ENCODE measurements at regions not wholly inside any gene's neighbourhood (a gene's known extent, or its start where the extent isn't known, plus 50 kb on each side); places are given as distances from the start of the nearest gene placed in this dataset.

GRCh38 chr3:191889756-191890155 lies 428.8 kb downstream of the PYDC2 start:
- Histone ChIP-seq H3K4ac (ENCODE audit: low read depth in 1 of 2, low read length in 2 of 2) (no peak overlapping the region), H3K4me2 (ENCODE audit: low read length, poor library complexity, severe bottlenecking) (no peak overlapping the region), H3K27ac (ENCODE audit: low read length, poor library complexity, severe bottlenecking) (no peak overlapping the region), H3K27me3 (ENCODE audit: control insufficient read depth in 1 of 2, insufficient read depth in 1 of 2, low read length in 2 of 2) (no peaks in the 10 kb centered on the region), H2AK5ac (ENCODE audit: low read length, severe bottlenecking) (no peak overlapping the region), H3K4me3 (ENCODE audit: insufficient read depth in 1 of 2, low read depth in 1 of 2, low read length in 2 of 2) (no peak overlapping the region), H4K8ac (ENCODE audit: low read length) (no peak overlapping the region), H3K36me3 (ENCODE audit: control insufficient read depth in 1 of 2, insufficient read depth in 2 of 2, low read depth in 1 of 2, low read length in 2 of 2) (no peaks in the 10 kb centered on the region), H4K91ac (ENCODE audit: low read length) (no peak overlapping the region), H2BK5ac (ENCODE audit: low read depth, low read length, poor library complexity, severe bottlenecking) (no peak overlapping the region), H3K4me1 (ENCODE audit: control insufficient read depth, insufficient read depth, low read depth, low read length) (no peaks in the 10 kb centered on the region), H2BK120ac (ENCODE audit: low read depth, low read length) (no peak overlapping the region), H2AFZ (ENCODE audit: low read depth, low read length) (no peak overlapping the region), H2BK15ac (ENCODE audit: low read depth, poor library complexity, severe bottlenecking) (no peak overlapping the region), H3K9me3 (ENCODE audit: control insufficient read depth, low read length) (no peaks in the 10 kb centered on the region), H3K9ac (ENCODE audit: low read length) (no peak overlapping the region), H3K18ac (ENCODE audit: low read depth in 1 of 2, low read length in 2 of 2) (no peak overlapping the region), H3K79me1 (replicated peaks; ENCODE audit: low read length, poor library complexity, severe bottlenecking) (no peaks in the 10 kb centered on the region), H3K23ac (ENCODE audit: low read length in 2 of 2) (no peak overlapping the region), H3K14ac (ENCODE audit: low read length in 2 of 2) (no peak overlapping the region), H2BK12ac (ENCODE audit: low read length in 2 of 2) (no peak overlapping the region)
- peak; percentile 4 for DNase-seq
- 80% methylated on average over 1 of the region's 1 CpG for WGBS

- no peak for DNase-seq
- no peak overlapping the region for H2BK120ac ChIP-seq (ENCODE audit: low read depth, low read length)
- H3K9me3 ChIP-seq (ENCODE audit: control insufficient read depth, low read length): no peaks in the 10 kb centered on the region
- H3K4me2 ChIP-seq (ENCODE audit: low read length, poor library complexity, severe bottlenecking): no peak overlapping the region
- no peak overlapping the region for H3K18ac ChIP-seq (ENCODE audit: low read depth in 1 of 2, low read length in 2 of 2)
- H4K91ac ChIP-seq (ENCODE audit: low read length): no peak overlapping the region
- no peak overlapping the region for H2AFZ ChIP-seq (ENCODE audit: low read depth, low read length)
- H3K4me3 ChIP-seq (ENCODE audit: insufficient read depth in 1 of 2, low read depth in 1 of 2, low read length in 2 of 2): no peak overlapping the region
- H3K23ac ChIP-seq (ENCODE audit: low read length in 2 of 2): no peak overlapping the region
- WGBS: 100% methylated on average over 1 of the region's 1 CpG
- no peak overlapping the region for H2BK12ac ChIP-seq (ENCODE audit: low read length in 2 of 2)
- H3K4ac ChIP-seq (ENCODE audit: low read depth in 1 of 2, low read length in 2 of 2): no peak overlapping the region
- H4K8ac ChIP-seq (ENCODE audit: low read length): no peak overlapping the region
- no peak overlapping the region for H2AK5ac ChIP-seq (ENCODE audit: low read length, severe bottlenecking)
- H2BK5ac ChIP-seq (ENCODE audit: low read depth, low read length, poor library complexity, severe bottlenecking): no peak overlapping the region
- no peak overlapping the region for H3K9ac ChIP-seq (ENCODE audit: low read length)
- H3K36me3 ChIP-seq (ENCODE audit: control insufficient read depth in 1 of 2, insufficient read depth in 2 of 2, low read depth in 1 of 2, low read length in 2 of 2): no peaks in the 10 kb centered on the region
- H3K27me3 ChIP-seq (ENCODE audit: control insufficient read depth in 1 of 2, insufficient read depth in 1 of 2, low read length in 2 of 2): no peaks in the 10 kb centered on the region
- no peak overlapping the region for H3K27ac ChIP-seq (ENCODE audit: low read length, poor library complexity, severe bottlenecking)
- no peaks in the 10 kb centered on the region for H3K79me1 ChIP-seq (replicated peaks; ENCODE audit: low read length, poor library complexity, severe bottlenecking)
- no peak overlapping the region for H2BK15ac ChIP-seq (ENCODE audit: low read depth, poor library complexity, severe bottlenecking)
- no peaks in the 10 kb centered on the region for H3K4me1 ChIP-seq (ENCODE audit: control insufficient read depth, insufficient read depth, low read depth, low read length)
- H3K14ac ChIP-seq (ENCODE audit: low read length in 2 of 2): no peak overlapping the region
Observed at GRCh38 chr3:191894406-191894805, 433.4 kb downstream of the PYDC2 start.

- Histone ChIP-seq H2AK5ac (ENCODE audit: low read length, severe bottlenecking) (no peak overlapping the region), H2BK120ac (ENCODE audit: low read depth, low read length) (no peak overlapping the region), H4K8ac (ENCODE audit: low read length) (no peak overlapping the region)
Observed at GRCh38 chr3:191901741-191902140, 440.8 kb downstream of the PYDC2 start.

GRCh38 chr3:191912616-191913204 lies 451.7 kb downstream of the PYDC2 start:
- Histone ChIP-seq H4K8ac (ENCODE audit: low read length) (no peak overlapping the region), H3K4me3 (ENCODE audit: insufficient read depth in 1 of 2, low read depth in 1 of 2, low read length in 2 of 2) (no peak overlapping the region), H3K36me3 (ENCODE audit: control insufficient read depth in 1 of 2, insufficient read depth in 2 of 2, low read depth in 1 of 2, low read length in 2 of 2) (no peaks in the 10 kb centered on the region), H2BK120ac (ENCODE audit: low read depth, low read length) (no peak overlapping the region), H3K27me3 (ENCODE audit: control insufficient read depth in 1 of 2, insufficient read depth in 1 of 2, low read length in 2 of 2) (no peaks in the 10 kb centered on the region), H2AFZ (ENCODE audit: low read depth, low read length) (no peak overlapping the region), H3K27ac (ENCODE audit: low read length, poor library complexity, severe bottlenecking) (no peak overlapping the region), H3K4me1 (ENCODE audit: control insufficient read depth, insufficient read depth, low read depth, low read length) (no peaks in the 10 kb centered on the region), H3K9ac (ENCODE audit: low read length) (no peak overlapping the region), H2BK15ac (ENCODE audit: low read depth, poor library complexity, severe bottlenecking) (no peak overlapping the region), H2BK12ac (ENCODE audit: low read length in 2 of 2) (no peak overlapping the region), H3K14ac (ENCODE audit: low read length in 2 of 2) (no peak overlapping the region), H3K18ac (ENCODE audit: low read depth in 1 of 2, low read length in 2 of 2) (no peak overlapping the region), H3K4me2 (ENCODE audit: low read length, poor library complexity, severe bottlenecking) (no peak overlapping the region), H3K9me3 (ENCODE audit: control insufficient read depth, low read length) (peaks cover 3% of the 10 kb centered on the region), H3K79me1 (replicated peaks; ENCODE audit: low read length, poor library complexity, severe bottlenecking) (no peaks in the 10 kb centered on the region), H2AK5ac (ENCODE audit: low read length, severe bottlenecking) (no peak overlapping the region), H3K23ac (ENCODE audit: low read length in 2 of 2) (no peak overlapping the region), H4K91ac (ENCODE audit: low read length) (no peak overlapping the region), H3K4ac (ENCODE audit: low read depth in 1 of 2, low read length in 2 of 2) (no peak overlapping the region), H2BK5ac (ENCODE audit: low read depth, low read length, poor library complexity, severe bottlenecking) (no peak overlapping the region)
- 89% methylated on average over 9 of the region's 11 CpGs for WGBS
- DNase-seq: no peak

More at GRCh38 chr3:191901741-191902140, 440.8 kb downstream of the PYDC2 start:
- Histone ChIP-seq H3K79me1 (replicated peaks; ENCODE audit: low read length, poor library complexity, severe bottlenecking) (no peaks in the 10 kb centered on the region), H3K4me1 (ENCODE audit: control insufficient read depth, insufficient read depth, low read depth, low read length) (no peaks in the 10 kb centered on the region), H3K27ac (ENCODE audit: low read length, poor library complexity, severe bottlenecking) (peak overlapping the region; percentile 67), H3K9ac (ENCODE audit: low read length) (no peak overlapping the region), H3K18ac (ENCODE audit: low read depth in 1 of 2, low read length in 2 of 2) (no peak overlapping the region), H3K27me3 (ENCODE audit: control insufficient read depth in 1 of 2, insufficient read depth in 1 of 2, low read length in 2 of 2) (no peaks in the 10 kb centered on the region), H2BK12ac (ENCODE audit: low read length in 2 of 2) (no peak overlapping the region), H2AFZ (ENCODE audit: low read depth, low read length) (no peak overlapping the region), H3K36me3 (ENCODE audit: control insufficient read depth in 1 of 2, insufficient read depth in 2 of 2, low read depth in 1 of 2, low read length in 2 of 2) (no peaks in the 10 kb centered on the region), H3K4me2 (ENCODE audit: low read length, poor library complexity, severe bottlenecking) (no peak overlapping the region), H3K9me3 (ENCODE audit: control insufficient read depth, low read length) (no peaks in the 10 kb centered on the region), H4K91ac (ENCODE audit: low read length) (no peak overlapping the region), H3K4ac (ENCODE audit: low read depth in 1 of 2, low read length in 2 of 2) (no peak overlapping the region), H3K4me3 (ENCODE audit: insufficient read depth in 1 of 2, low read depth in 1 of 2, low read length in 2 of 2) (no peak overlapping the region), H2BK15ac (ENCODE audit: low read depth, poor library complexity, severe bottlenecking) (no peak overlapping the region), H3K23ac (ENCODE audit: low read length in 2 of 2) (no peak overlapping the region), H2BK5ac (ENCODE audit: low read depth, low read length, poor library complexity, severe bottlenecking) (no peak overlapping the region), H3K14ac (ENCODE audit: low read length in 2 of 2) (no peak overlapping the region)
- no peak for DNase-seq
- WGBS: 63% methylated on average over 2 of the region's 2 CpGs

Data from mesenchymal stem cell (in vitro differentiated cells and primary cell).